22Rv1 (cell line): ENCODE measurements at regions not wholly inside any gene's neighbourhood (a gene's known extent, or its start where the extent isn't known, plus 50 kb on each side); places are given as distances from the start of the nearest gene placed in this dataset.
"Not testable (repeated sequence)": the region's sequence is repeated elsewhere in the genome, so short reads cannot be mapped to it uniquely, and the experiment has no call there.

ENCODE experiments used
- H3K27ac ChIP-seq: fragments of 450-650 bp; 2 replicates; pipeline ENCODE4 v1.5.1; 2017
- CTCF ChIP-seq: fragments of 450-650 bp; IDR thresholded peaks from 2 replicates; pipeline ENCODE4 v1.5.1; 2017; ENCODE audit warnings: mild to moderate bottlenecking
- ZFX ChIP-seq: fragments of 450-650 bp; IDR thresholded peaks from 2 replicates; pipeline ENCODE4 v1.6.1; 2017; ENCODE audit warnings: antibody characterized with exemption, borderline replicate concordance

- TF ChIP-seq CTCF, result no peak
- no peak for TF ChIP-seq ZFX
- H3K27ac ChIP-seq, result no peak overlapping the region
Observed at GRCh38 chr19:30942636-30943035, 406.6 kb downstream of the TSHZ3 start.

GRCh38 chr19:30941591-30941990 lies 407.6 kb downstream of the TSHZ3 start:
- no peak overlapping the region for H3K27ac ChIP-seq
- TF ChIP-seq ZFX (no peak), CTCF (no peak)

- H3K27ac ChIP-seq, result no peak overlapping the region
- no peak for TF ChIP-seq CTCF
- TF ChIP-seq ZFX, result no peak
Observed at GRCh38 chr19:30936276-30936675, 413.0 kb downstream of the TSHZ3 start.

- no peak overlapping the region for H3K27ac ChIP-seq
- TF ChIP-seq ZFX (no peak), CTCF (no peak)
Observed at GRCh38 chr19:30935146-30935545, 414.1 kb downstream of the TSHZ3 start.

GRCh38 chr19:30933454-30933853 lies 415.8 kb downstream of the TSHZ3 start:
- not testable (repeated sequence) for H3K27ac ChIP-seq

GRCh38 chr19:30932854-30933253 lies 416.4 kb downstream of the TSHZ3 start:
- TF ChIP-seq CTCF (no peak), ZFX (no peak)
- H3K27ac ChIP-seq, result no peak overlapping the region

GRCh38 chr19:30930941-30931706 lies 418.1 kb downstream of the TSHZ3 start:
- H3K27ac ChIP-seq, result no peak overlapping the region
- TF ChIP-seq ZFX (no peak), CTCF (no peak)

GRCh38 chr19:30927705-30928104 lies 421.5 kb downstream of the TSHZ3 start:
- no peak for TF ChIP-seq CTCF
- no peak for TF ChIP-seq ZFX
- no peak overlapping the region for H3K27ac ChIP-seq
